Thyroid gland (tissue), 4 donors: ENCODE measurements at regions not wholly inside any gene's neighbourhood (a gene's known extent, or its start where the extent isn't known, plus 50 kb on each side); places are given as distances from the start of the nearest gene placed in this dataset.
"Not testable (repeated sequence)": the region's sequence is repeated elsewhere in the genome, so short reads cannot be mapped to it uniquely, and the experiment has no call there.

Experiments
- POLR2A ChIP-seq, 2 donors: fragments of 450-650 bp; IDR thresholded peaks; one replicate each; pipeline ENCODE4 v1.6.1; 2017; ENCODE audit warnings: antibody characterized with exemption in 2 of 2, mild to moderate bottlenecking in 2 of 2, moderate library complexity in 1 of 2
- TF ChIP-seq, protein P1 (sequence below), 6 experiments: fragments of 200-600 bp in 3 of 6; fragments of 450-650 bp in 3 of 6; sonication (generic) in 3 of 6; IDR thresholded peaks; one replicate each; pipeline ENCODE4 v1.5.1; 2016 to 2019; ENCODE audit warnings: antibody characterized with exemption in 6 of 6, mild to moderate bottlenecking in 2 of 6, inconsistent platforms in 1 of 6, moderate library complexity in 1 of 6

DNA sequence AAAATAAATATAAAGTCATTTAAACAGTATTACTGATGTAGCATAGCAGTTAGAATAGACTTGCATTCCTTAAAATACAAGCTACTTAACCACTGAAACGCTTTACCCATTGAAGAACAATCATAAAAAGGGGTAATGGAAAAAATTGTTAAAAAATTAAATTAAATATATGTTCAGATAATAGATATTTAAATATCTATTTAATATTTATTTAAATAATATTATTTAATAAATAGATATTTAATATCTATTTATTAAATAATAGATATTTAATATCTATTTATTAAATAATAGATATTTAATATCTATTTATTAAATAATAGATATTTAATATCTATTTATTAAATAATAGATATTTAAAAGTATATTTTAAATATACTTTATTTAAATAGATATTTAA is 2410.5 kb downstream of the PCDH7 start:
- TF ChIP-seq, protein P1, sequence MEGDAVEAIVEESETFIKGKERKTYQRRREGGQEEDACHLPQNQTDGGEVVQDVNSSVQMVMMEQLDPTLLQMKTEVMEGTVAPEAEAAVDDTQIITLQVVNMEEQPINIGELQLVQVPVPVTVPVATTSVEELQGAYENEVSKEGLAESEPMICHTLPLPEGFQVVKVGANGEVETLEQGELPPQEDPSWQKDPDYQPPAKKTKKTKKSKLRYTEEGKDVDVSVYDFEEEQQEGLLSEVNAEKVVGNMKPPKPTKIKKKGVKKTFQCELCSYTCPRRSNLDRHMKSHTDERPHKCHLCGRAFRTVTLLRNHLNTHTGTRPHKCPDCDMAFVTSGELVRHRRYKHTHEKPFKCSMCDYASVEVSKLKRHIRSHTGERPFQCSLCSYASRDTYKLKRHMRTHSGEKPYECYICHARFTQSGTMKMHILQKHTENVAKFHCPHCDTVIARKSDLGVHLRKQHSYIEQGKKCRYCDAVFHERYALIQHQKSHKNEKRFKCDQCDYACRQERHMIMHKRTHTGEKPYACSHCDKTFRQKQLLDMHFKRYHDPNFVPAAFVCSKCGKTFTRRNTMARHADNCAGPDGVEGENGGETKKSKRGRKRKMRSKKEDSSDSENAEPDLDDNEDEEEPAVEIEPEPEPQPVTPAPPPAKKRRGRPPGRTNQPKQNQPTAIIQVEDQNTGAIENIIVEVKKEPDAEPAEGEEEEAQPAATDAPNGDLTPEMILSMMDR (IDR thresholded peaks at IDR 0.05), result not testable (repeated sequence)
- not testable (repeated sequence) for TF ChIP-seq POLR2A (IDR thresholded peaks at IDR 0.05)
